ENCODE measurements at regions not wholly inside any gene's neighbourhood (a gene's known extent, or its start where the extent isn't known, plus 50 kb on each side); places are given as distances from the start of the nearest gene placed in this dataset.

DNA sequence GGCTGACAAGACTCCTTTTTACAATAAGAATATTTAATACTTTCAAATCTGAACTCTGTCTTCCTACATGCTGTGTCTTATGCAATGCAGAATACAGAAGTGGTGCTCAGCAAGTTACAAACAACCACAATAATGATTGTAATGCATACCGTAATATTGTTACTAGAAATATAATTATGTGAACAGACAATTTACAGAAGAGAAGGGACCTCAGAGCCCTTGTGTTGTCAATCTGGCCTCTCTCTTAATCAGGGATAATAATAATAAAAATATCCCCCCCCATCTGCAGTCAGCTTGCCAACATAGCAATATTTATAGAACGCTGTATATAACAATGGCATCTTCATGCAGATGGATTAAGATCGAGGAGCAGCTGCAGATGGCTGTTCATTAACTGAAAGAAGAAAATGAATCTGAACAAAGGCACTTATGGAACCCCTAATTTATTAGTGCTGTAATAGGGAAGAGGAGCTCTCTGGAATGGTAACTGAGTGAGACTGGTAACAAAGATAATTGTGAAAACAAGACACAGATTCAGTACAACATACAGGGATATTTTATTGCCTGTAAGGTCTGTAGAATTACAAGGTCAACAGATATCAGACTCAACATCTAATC is 106.3 kb downstream of the TMEM26 start:
- no peaks in the 10 kb centered on the region for H3K27me3 ChIP-seq (replicated peaks; ENCODE audit: insufficient read depth)
- H3K4me1 ChIP-seq (replicated peaks) = no peaks in the 10 kb centered on the region
- TF ChIP-seq, protein P1, sequence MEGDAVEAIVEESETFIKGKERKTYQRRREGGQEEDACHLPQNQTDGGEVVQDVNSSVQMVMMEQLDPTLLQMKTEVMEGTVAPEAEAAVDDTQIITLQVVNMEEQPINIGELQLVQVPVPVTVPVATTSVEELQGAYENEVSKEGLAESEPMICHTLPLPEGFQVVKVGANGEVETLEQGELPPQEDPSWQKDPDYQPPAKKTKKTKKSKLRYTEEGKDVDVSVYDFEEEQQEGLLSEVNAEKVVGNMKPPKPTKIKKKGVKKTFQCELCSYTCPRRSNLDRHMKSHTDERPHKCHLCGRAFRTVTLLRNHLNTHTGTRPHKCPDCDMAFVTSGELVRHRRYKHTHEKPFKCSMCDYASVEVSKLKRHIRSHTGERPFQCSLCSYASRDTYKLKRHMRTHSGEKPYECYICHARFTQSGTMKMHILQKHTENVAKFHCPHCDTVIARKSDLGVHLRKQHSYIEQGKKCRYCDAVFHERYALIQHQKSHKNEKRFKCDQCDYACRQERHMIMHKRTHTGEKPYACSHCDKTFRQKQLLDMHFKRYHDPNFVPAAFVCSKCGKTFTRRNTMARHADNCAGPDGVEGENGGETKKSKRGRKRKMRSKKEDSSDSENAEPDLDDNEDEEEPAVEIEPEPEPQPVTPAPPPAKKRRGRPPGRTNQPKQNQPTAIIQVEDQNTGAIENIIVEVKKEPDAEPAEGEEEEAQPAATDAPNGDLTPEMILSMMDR (IDR thresholded peaks at IDR 0.05) = no peak
- no peak for TF ChIP-seq POLR2A (IDR thresholded peaks at IDR 0.05)
- no peak for TF ChIP-seq POLR2AphosphoS5 (IDR thresholded peaks at IDR 0.05)
- H3K4me3 ChIP-seq = no peak overlapping the region
- H3K36me3 ChIP-seq = no peaks in the 10 kb centered on the region
- no peaks in the 10 kb centered on the region for H3K9me3 ChIP-seq
- 58% methylated on average over 3 of the region's 3 CpGs for WGBS
- H3K27ac ChIP-seq = no peak overlapping the region
- no peak for DNase-seq (ENCODE audit: low spot score)
- intact Hi-C loops (cut with DNase I) = no loop called here

DNA sequence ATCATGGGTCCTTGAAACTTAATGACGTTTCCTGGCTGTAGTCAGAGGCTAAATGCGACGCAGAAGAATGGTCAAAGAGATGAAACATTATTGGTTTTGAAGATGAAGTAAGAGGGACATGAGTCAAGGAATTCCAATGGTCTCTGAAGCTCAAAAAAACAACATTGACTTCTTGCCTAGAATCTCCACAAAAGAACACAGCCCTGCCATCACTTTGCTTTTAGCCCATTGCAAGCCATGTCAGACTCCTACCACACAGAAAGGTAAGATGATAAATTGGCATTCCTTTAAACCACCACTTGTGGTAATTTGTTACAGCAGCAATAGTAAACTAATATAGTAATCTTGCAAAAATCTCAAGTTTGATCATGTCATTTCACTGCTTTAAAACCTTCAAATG is 109.4 kb downstream of the TMEM26 start:
- WGBS = 96% methylated on average over 3 of the region's 3 CpGs
- Histone ChIP-seq H3K27me3 (replicated peaks; ENCODE audit: insufficient read depth) (no peaks in the 10 kb centered on the region), H3K4me3 (no peak overlapping the region), H3K27ac (no peak overlapping the region), H3K36me3 (no peaks in the 10 kb centered on the region), H3K4me1 (replicated peaks) (no peaks in the 10 kb centered on the region), H3K9me3 (no peaks in the 10 kb centered on the region)
- DNase-seq (ENCODE audit: low spot score) = no peak
- intact Hi-C loops (cut with DNase I) = no loop called here
- TF ChIP-seq POLR2AphosphoS5 (IDR thresholded peaks at IDR 0.05) = no peak
- no peak for TF ChIP-seq POLR2A (IDR thresholded peaks at IDR 0.05)
- TF ChIP-seq, protein P1 (IDR thresholded peaks at IDR 0.05) = no peak

DNA sequence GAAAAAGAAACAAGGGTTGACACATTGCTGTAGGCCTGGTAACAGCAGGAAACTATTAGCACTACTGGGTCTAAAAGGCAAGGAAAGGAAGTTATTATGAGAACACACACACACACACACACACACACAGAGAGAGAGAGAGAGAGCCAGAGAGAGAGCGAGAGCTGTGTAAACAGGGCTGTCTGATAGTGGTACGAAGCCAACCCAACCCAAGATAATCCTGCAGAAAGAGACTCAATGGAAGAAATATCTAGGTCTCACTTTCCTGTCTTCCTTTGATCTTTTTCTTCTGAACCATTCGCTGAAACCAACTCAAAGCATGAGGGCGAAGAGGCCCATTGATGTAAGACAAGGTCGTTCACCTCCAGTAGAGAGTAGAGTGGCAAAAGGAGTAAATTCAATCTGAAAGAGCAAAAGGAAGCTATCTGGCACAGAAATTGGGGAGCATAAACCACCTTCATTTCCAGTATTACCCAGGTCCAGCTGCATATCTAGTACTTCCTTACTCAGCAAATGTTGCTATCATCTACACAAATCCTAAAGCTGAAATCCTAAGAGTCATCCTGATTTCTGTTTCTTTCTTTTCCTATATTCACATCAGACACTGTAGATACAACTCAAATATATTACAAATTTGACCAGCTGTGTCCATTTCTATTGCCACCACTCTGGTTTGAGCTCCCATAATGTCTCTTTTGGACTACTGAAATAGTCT is 110.2 kb downstream of the TMEM26 start:
- no peak for DNase-seq (ENCODE audit: low spot score)
- Histone ChIP-seq H3K36me3 (no peaks in the 10 kb centered on the region), H3K9me3 (no peaks in the 10 kb centered on the region), H3K27me3 (replicated peaks; ENCODE audit: insufficient read depth) (no peaks in the 10 kb centered on the region), H3K4me1 (replicated peaks) (no peaks in the 10 kb centered on the region), H3K27ac (no peak overlapping the region), H3K4me3 (no peak overlapping the region)
- TF ChIP-seq POLR2AphosphoS5 (IDR thresholded peaks at IDR 0.05) (no peak), POLR2A (IDR thresholded peaks at IDR 0.05) (no peak)
- TF ChIP-seq, protein P1 (IDR thresholded peaks at IDR 0.05) = no peak
- WGBS = 81% methylated on average over 4 of the region's 5 CpGs
- intact Hi-C loops (cut with DNase I) = no loop called here

DNA sequence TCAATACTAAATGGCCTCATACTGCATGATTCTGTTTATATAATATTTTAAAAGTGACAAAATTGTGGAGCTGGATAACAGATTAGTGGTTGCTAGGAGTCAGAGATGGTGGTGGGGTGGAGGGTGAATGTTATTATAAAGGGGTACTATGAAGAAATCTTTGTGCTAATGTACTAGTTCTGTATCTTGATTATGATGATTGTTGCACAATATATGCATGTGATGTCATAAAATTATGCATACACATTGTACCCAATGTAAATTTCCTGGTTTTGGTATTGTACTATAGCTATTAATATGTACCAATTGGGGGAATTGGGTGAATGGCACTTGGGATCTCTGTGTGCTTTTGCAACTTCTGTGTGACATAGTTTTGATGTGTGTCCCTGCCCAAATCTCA is 112.2 kb downstream of the TMEM26 start:
- no peaks in the 10 kb centered on the region for H3K4me1 ChIP-seq (replicated peaks)
- H3K9me3 ChIP-seq = no peaks in the 10 kb centered on the region
- no peak for TF ChIP-seq POLR2A (IDR thresholded peaks at IDR 0.05)
- TF ChIP-seq, protein P1 (IDR thresholded peaks at IDR 0.05) = no peak
- TF ChIP-seq POLR2AphosphoS5 (IDR thresholded peaks at IDR 0.05) = no peak
- intact Hi-C loops (cut with DNase I) = no loop called here
- no peaks in the 10 kb centered on the region for H3K36me3 ChIP-seq
- no peak overlapping the region for H3K27ac ChIP-seq
- no peak overlapping the region for H3K4me3 ChIP-seq
- H3K27me3 ChIP-seq (replicated peaks; ENCODE audit: insufficient read depth) = no peaks in the 10 kb centered on the region
- no peak for DNase-seq (ENCODE audit: low spot score)

DNA sequence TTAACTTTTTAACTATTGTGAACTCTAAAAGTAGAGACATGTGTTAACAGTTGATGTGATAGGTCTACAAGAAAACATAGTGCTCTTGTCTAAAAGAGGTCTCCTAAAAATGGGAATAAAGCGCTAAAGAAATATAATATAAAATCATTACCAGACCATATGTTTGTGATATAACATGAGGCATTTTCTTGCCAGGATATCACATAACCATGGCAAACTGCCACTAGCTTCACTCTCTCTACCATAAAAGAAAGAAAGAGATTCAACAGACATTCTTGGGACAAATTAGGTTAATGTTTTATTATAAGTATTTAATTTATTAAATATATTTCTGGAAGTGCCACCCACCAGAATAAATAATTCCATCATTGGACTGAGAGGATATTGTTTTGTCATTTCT is 115.0 kb downstream of the TMEM26 start:
- Histone ChIP-seq H3K27ac (no peak overlapping the region), H3K4me1 (replicated peaks) (no peaks in the 10 kb centered on the region), H3K36me3 (no peaks in the 10 kb centered on the region), H3K9me3 (no peaks in the 10 kb centered on the region), H3K4me3 (no peak overlapping the region), H3K27me3 (replicated peaks; ENCODE audit: insufficient read depth) (no peaks in the 10 kb centered on the region)
- WGBS = 95% methylated on average over 1 of the region's 1 CpG
- TF ChIP-seq POLR2AphosphoS5 (IDR thresholded peaks at IDR 0.05) (no peak), POLR2A (IDR thresholded peaks at IDR 0.05) (no peak)
- TF ChIP-seq, protein P1 (IDR thresholded peaks at IDR 0.05) = no peak
- intact Hi-C loops (cut with DNase I) = no loop called here
- DNase-seq (ENCODE audit: low spot score) = no peak

Data from prostate gland (tissue), 2 donors.